ENCODE measurements at regions not wholly inside any gene's neighbourhood (a gene's known extent, or its start where the extent isn't known, plus 50 kb on each side); places are given as distances from the start of the nearest gene placed in this dataset.
A peak's percentile ranks its signal among the peaks of the same experiment; 100 is the strongest.
"Not testable (repeated sequence)": the region's sequence is repeated elsewhere in the genome, so short reads cannot be mapped to it uniquely, and the experiment has no call there.

- Mint-ChIP-seq H3K36me3 (peaks cover 0 to 3% (median 0%) of the 10 kb centered on the region in 3 donors), H3K27ac (no peak overlapping the region), H3K4me1 (no peaks in the 10 kb centered on the region), H3K4me3 (no peak overlapping the region), H3K27me3 (ENCODE audit: low read depth in 3 of 3) (peaks cover 0 to 2% (median 0%) of the 10 kb centered on the region in 3 donors), H3K9me3 (no peaks in the 10 kb centered on the region)
- DNase-seq = no peak
Measured at GRCh38 chr7:121623130-121623872, 227.2 kb upstream of the FAM3C start.

- Mint-ChIP-seq H3K27ac (no peak overlapping the region), H3K36me3 (peaks cover 0 to 3% (median 0%) of the 10 kb centered on the region in 3 donors), H3K9me3 (no peaks in the 10 kb centered on the region), H3K4me3 (no peak overlapping the region), H3K27me3 (ENCODE audit: low read depth in 3 of 3) (no peaks in the 10 kb centered on the region), H3K4me1 (no peaks in the 10 kb centered on the region)
- DNase-seq = no peak
Measured at GRCh38 chr7:121621937-121622336, 225.8 kb upstream of the FAM3C start.

- Mint-ChIP-seq H3K9me3 (no peaks in the 10 kb centered on the region), H3K36me3 (peaks cover 0 to 3% (median 0%) of the 10 kb centered on the region in 3 donors), H3K27me3 (ENCODE audit: low read depth in 3 of 3) (no peaks in the 10 kb centered on the region), H3K4me1 (no peaks in the 10 kb centered on the region), H3K27ac (no peak overlapping the region), H3K4me3 (no peak overlapping the region)
- no peak for DNase-seq
Measured at GRCh38 chr7:121620953-121621606, 225.0 kb upstream of the FAM3C start.

DNA sequence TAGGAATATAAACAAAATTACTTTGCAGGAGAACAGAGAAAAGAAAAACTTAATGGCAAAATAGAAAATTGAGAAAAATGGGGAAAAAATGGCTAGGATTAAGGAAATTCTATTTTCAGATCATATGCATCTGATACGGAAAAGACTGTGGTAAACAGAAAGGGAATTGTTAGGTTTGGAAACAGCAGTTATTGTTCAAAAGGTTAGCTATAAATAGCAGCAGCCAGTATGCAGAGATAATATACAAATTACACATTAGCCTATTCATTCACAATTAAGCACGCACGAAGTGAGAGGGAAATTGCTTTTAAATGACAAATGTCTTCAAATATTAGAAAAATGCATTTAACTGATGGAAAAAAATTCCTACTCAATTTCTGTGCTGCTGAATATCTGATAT is 224.1 kb upstream of the FAM3C start:
- no peaks in the 10 kb centered on the region for H3K9me3 Mint-ChIP-seq
- no peak overlapping the region for H3K27ac Mint-ChIP-seq
- no peaks in the 10 kb centered on the region for H3K27me3 Mint-ChIP-seq (ENCODE audit: low read depth in 3 of 3)
- no peaks in the 10 kb centered on the region for H3K4me1 Mint-ChIP-seq
- peaks cover 0 to 3% (median 0%) of the 10 kb centered on the region in 3 donors for H3K36me3 Mint-ChIP-seq
- DNase-seq = no peak
- H3K4me3 Mint-ChIP-seq = no peak overlapping the region

- Mint-ChIP-seq H3K36me3 (peaks cover 0 to 3% (median 0%) of the 10 kb centered on the region in 3 donors), H3K4me1 (no peaks in the 10 kb centered on the region), H3K9me3 (no peaks in the 10 kb centered on the region), H3K27me3 (ENCODE audit: low read depth in 3 of 3) (no peaks in the 10 kb centered on the region), H3K27ac (no peak overlapping the region), H3K4me3 (no peak overlapping the region)
- no peak for DNase-seq
Measured at GRCh38 chr7:121618182-121618581, 222.1 kb upstream of the FAM3C start.

- H3K4me1 Mint-ChIP-seq = no peaks in the 10 kb centered on the region
- H3K36me3 Mint-ChIP-seq = no peaks in the 10 kb centered on the region
- no peak for DNase-seq
- H3K9me3 Mint-ChIP-seq = peaks cover 0 to 1% (median 0%) of the 10 kb centered on the region in 6 donors
- H3K27me3 Mint-ChIP-seq (ENCODE audit: low read depth in 3 of 3) = peaks cover 0 to 6% (median 0%) of the 10 kb centered on the region in 3 donors
- no peak overlapping the region for H3K27ac Mint-ChIP-seq
- no peak overlapping the region for H3K4me3 Mint-ChIP-seq
Measured at GRCh38 chr7:121610243-121610642, 214.1 kb upstream of the FAM3C start.

DNA sequence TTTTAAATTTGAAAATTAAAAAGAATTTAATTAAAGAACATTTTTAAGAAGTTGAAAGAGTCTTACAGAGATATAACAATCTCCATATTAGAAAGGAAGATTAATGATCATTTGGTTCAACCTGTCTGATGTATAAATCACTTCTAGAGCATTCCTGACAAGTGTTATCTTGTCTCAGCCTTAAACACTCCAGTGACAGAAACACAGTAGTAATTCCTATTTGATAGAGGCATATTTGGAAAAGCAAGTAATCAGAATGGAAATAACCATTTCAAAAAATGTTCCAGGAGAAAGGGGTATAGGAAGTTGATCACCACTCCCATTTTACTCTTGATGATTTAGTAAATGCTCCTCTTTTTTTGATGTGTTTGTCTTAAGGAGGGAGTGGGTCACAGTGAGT is 213.1 kb upstream of the FAM3C start:
- no peak for DNase-seq
- H3K36me3 Mint-ChIP-seq = no peaks in the 10 kb centered on the region
- no peak overlapping the region for H3K27ac Mint-ChIP-seq
- H3K4me1 Mint-ChIP-seq = no peaks in the 10 kb centered on the region
- no peak overlapping the region for H3K4me3 Mint-ChIP-seq
- H3K27me3 Mint-ChIP-seq (ENCODE audit: low read depth in 3 of 3) = peaks cover 0 to 11% (median 2%) of the 10 kb centered on the region in 3 donors
- peaks cover 0 to 1% (median 0%) of the 10 kb centered on the region in 6 donors for H3K9me3 Mint-ChIP-seq

- Mint-ChIP-seq H3K27ac (no peak overlapping the region), H3K27me3 (ENCODE audit: low read depth in 3 of 3) (peaks cover 0 to 11% (median 2%) of the 10 kb centered on the region in 3 donors), H3K4me3 (no peak overlapping the region), H3K4me1 (no peaks in the 10 kb centered on the region), H3K9me3 (peaks cover 0 to 2% (median 0%) of the 10 kb centered on the region in 6 donors), H3K36me3 (no peaks in the 10 kb centered on the region)
- no peak for DNase-seq
Measured at GRCh38 chr7:121608785-121609184, 212.7 kb upstream of the FAM3C start.

GRCh38 chr7:121608183-121608582 is 212.1 kb upstream of the FAM3C start:
- peak overlapping the region in 1 of 5 donors; percentile 18 for H3K4me3 Mint-ChIP-seq
- peaks cover 0 to 11% (median 3%) of the 10 kb centered on the region in 3 donors for H3K27me3 Mint-ChIP-seq (ENCODE audit: low read depth in 3 of 3)
- H3K4me1 Mint-ChIP-seq, H3K9me3 Mint-ChIP-seq, H3K27ac Mint-ChIP-seq, H3K36me3 Mint-ChIP-seq, DNase-seq: not testable (repeated sequence)

DNA sequence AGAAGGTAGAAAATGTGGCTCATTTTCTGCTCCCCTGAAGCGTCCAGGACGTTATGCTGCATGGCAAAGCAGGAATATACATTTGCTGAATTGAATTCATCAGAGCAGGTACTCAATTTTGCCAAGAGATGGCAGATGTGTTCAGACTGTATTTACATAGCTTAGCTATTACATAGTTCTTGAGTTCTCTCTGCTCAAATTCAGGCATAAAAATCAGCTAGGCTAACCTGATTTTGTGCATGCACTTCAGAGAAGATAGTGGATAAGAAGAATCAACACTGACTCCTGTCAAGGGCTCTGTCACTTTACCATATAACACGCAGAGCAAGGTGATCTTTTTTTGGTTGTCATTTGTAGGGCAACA is 209.2 kb upstream of the FAM3C start:
- Mint-ChIP-seq H3K4me1 (no peaks in the 10 kb centered on the region), H3K27ac (no peak overlapping the region), H3K4me3 (no peak overlapping the region), H3K27me3 (ENCODE audit: low read depth in 3 of 3) (peaks cover 2 to 11% (median 3%) of the 10 kb centered on the region in 3 donors), H3K36me3 (no peaks in the 10 kb centered on the region), H3K9me3 (peaks cover 0 to 5% (median under 1%) of the 10 kb centered on the region in 6 donors)
- no peak for DNase-seq

DNA sequence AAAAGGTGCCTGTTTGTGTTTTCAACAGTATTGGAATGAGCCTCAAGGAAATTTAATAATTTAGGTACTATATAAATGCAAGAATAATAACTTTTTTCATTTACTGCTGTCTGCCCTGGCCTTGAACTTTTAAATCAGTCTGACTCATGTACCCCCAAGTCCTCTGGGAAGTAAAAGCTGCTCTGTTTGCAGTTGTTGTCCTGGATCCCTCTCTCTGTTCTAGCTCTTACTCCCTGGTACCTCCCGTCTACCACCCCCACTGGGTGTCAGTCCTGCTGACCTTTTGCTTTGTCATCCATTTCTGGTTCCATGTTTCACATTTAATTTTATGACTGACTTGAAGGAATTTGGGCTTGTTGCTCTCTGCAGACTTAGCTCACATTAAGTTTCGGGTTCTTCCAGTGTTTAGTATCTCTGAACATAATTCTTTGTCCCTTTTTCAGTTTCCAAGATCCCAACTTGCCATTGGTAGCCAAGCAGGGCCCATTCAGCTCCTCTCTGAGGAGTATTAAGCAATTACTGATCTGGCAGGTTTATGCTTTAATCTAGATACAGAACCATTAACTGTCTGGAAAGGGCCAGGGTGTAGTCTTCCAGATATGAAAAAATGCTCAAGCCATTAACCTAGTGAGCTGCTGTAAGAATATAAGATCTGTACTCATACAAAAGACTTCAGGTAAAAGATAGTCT is 208.7 kb upstream of the FAM3C start:
- Mint-ChIP-seq H3K4me1 (no peaks in the 10 kb centered on the region), H3K27me3 (ENCODE audit: low read depth in 3 of 3) (peaks cover 2 to 11% (median 3%) of the 10 kb centered on the region in 3 donors), H3K9me3 (peaks cover 0 to 5% (median 0%) of the 10 kb centered on the region in 6 donors), H3K27ac (no peak overlapping the region), H3K4me3 (no peak overlapping the region), H3K36me3 (no peaks in the 10 kb centered on the region)
- no peak for DNase-seq

DNA sequence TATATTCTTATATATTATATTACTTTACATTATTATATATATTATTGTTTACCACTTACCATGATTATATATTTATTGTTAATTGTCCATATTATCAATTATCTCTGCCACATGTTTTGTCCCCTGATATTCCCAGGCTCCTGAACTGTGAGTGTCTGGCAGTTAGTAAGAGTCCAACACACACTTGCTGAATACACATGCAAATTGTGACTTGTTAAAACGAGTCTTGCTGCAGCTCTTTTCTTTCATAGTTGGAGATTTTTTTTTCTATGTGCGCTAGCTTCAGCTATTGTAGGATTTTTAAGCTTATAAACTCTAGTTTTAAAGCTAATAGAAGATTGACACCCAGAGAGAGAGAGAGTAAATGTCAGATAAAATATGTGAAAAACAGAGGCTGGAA is 207.8 kb upstream of the FAM3C start:
- peaks cover 0 to 5% (median 0%) of the 10 kb centered on the region in 6 donors for H3K9me3 Mint-ChIP-seq
- no peaks in the 10 kb centered on the region for H3K4me1 Mint-ChIP-seq
- no peak overlapping the region for H3K27ac Mint-ChIP-seq
- H3K36me3 Mint-ChIP-seq = no peaks in the 10 kb centered on the region
- H3K4me3 Mint-ChIP-seq = no peak overlapping the region
- H3K27me3 Mint-ChIP-seq (ENCODE audit: low read depth in 3 of 3) = peaks cover 2 to 11% (median 3%) of the 10 kb centered on the region in 3 donors
- DNase-seq = no peak

GRCh38 chr7:121599887-121600286 is 203.8 kb upstream of the FAM3C start:
- H3K4me1 Mint-ChIP-seq = no peaks in the 10 kb centered on the region
- no peaks in the 10 kb centered on the region for H3K36me3 Mint-ChIP-seq
- peaks cover 0 to 5% (median 1%) of the 10 kb centered on the region in 6 donors for H3K9me3 Mint-ChIP-seq
- DNase-seq = no peak
- no peak overlapping the region for H3K27ac Mint-ChIP-seq
- no peak overlapping the region for H3K4me3 Mint-ChIP-seq
- peaks cover 2 to 6% (median 5%) of the 10 kb centered on the region in 3 donors for H3K27me3 Mint-ChIP-seq (ENCODE audit: low read depth in 3 of 3)

All from immature natural killer cell (primary cell).